Upper lobe of right lung (tissue), 1 donor: ENCODE measurements at regions not wholly inside any gene's neighbourhood (a gene's known extent, or its start where the extent isn't known, plus 50 kb on each side); places are given as distances from the start of the nearest gene placed in this dataset.

Experiments used
- ATAC-seq: fragments of 200-7000 bp; cut with Tn5 transposase; one replicate; pipeline ENCODE4 v1.9.1; 2020; ENCODE audit warnings: mild to moderate bottlenecking, moderate library complexity
- DNase-seq: peaks from one replicate; pipeline ENCODE4 v3.0.0-alpha.2; 2020
- H3K27ac ChIP-seq: fragments of 200-600 bp; one replicate; pipeline ENCODE4 v1.8.0; 2022
- H3K27me3 ChIP-seq: fragments of 200-600 bp; one replicate; pipeline ENCODE4 v1.8.0; 2022; ENCODE audit warnings: mild to moderate bottlenecking
- H3K36me3 ChIP-seq: fragments of 200-600 bp; one replicate; pipeline ENCODE4 v1.8.0; 2022
- H3K4me1 ChIP-seq: fragments of 200-600 bp; one replicate; pipeline ENCODE4 v1.8.0; 2022
- H3K4me3 ChIP-seq: fragments of 200-600 bp; one replicate; pipeline ENCODE4 v1.8.0; 2022; ENCODE audit warnings: mild to moderate bottlenecking
- H3K9me3 ChIP-seq: fragments of 200-600 bp; one replicate; pipeline ENCODE4 v1.8.0; 2022
- intact Hi-C: fragments of 100-400 bp; cut with DNase I; formaldehyde crosslinking; loops from one replicate; pipeline ENCODE4 v1.11.0; 2022
- TF ChIP-seq, protein P1 (sequence below): fragments of 200-600 bp; IDR thresholded peaks from one replicate; pipeline ENCODE4 v1.8.0; 2022; ENCODE audit warnings: antibody characterized with exemption
- donor health status: DM: no; HTN: yes; CAD: no; lungs with severe emphysema.

GRCh38 chr3:189099031-189099471, 72.7 kb upstream of the TPRG1 start:
- H3K4me3 ChIP-seq: no peak overlapping the region
- DNase-seq: peak; percentile 77
- H3K36me3 ChIP-seq: no peaks in the 10 kb centered on the region
- TF ChIP-seq, protein P1, sequence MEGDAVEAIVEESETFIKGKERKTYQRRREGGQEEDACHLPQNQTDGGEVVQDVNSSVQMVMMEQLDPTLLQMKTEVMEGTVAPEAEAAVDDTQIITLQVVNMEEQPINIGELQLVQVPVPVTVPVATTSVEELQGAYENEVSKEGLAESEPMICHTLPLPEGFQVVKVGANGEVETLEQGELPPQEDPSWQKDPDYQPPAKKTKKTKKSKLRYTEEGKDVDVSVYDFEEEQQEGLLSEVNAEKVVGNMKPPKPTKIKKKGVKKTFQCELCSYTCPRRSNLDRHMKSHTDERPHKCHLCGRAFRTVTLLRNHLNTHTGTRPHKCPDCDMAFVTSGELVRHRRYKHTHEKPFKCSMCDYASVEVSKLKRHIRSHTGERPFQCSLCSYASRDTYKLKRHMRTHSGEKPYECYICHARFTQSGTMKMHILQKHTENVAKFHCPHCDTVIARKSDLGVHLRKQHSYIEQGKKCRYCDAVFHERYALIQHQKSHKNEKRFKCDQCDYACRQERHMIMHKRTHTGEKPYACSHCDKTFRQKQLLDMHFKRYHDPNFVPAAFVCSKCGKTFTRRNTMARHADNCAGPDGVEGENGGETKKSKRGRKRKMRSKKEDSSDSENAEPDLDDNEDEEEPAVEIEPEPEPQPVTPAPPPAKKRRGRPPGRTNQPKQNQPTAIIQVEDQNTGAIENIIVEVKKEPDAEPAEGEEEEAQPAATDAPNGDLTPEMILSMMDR: no peak
- H3K9me3 ChIP-seq: no peaks in the 10 kb centered on the region
- intact Hi-C loops: no loop called here
- no peaks in the 10 kb centered on the region for H3K4me1 ChIP-seq
- H3K27ac ChIP-seq: peak overlapping the region; percentile 72
- ATAC-seq: peak; percentile 78
- H3K27me3 ChIP-seq: no peaks in the 10 kb centered on the region

GRCh38 chr3:189099505-189100290, 72.1 kb upstream of the TPRG1 start:
- no peaks in the 10 kb centered on the region for H3K9me3 ChIP-seq
- DNase-seq: no peak
- ATAC-seq: peak; percentile 16
- no peaks in the 10 kb centered on the region for H3K36me3 ChIP-seq
- H3K4me1 ChIP-seq: no peaks in the 10 kb centered on the region
- H3K27ac ChIP-seq: peak overlapping the region; percentile 67
- TF ChIP-seq, protein P1: no peak
- H3K4me3 ChIP-seq: peak overlapping the region; percentile 6
- no peaks in the 10 kb centered on the region for H3K27me3 ChIP-seq
- intact Hi-C loops: no loop called here

GRCh38 chr3:189100866-189101265, 70.9 kb upstream of the TPRG1 start:
- H3K27me3 ChIP-seq: no peaks in the 10 kb centered on the region
- H3K36me3 ChIP-seq: no peaks in the 10 kb centered on the region
- no peak for DNase-seq
- intact Hi-C loops: no loop called here
- H3K27ac ChIP-seq: peak overlapping the region; percentile 67
- TF ChIP-seq, protein P1: no peak
- no peaks in the 10 kb centered on the region for H3K9me3 ChIP-seq
- H3K4me1 ChIP-seq: no peaks in the 10 kb centered on the region
- H3K4me3 ChIP-seq: no peak overlapping the region
- ATAC-seq: no peak

DNA sequence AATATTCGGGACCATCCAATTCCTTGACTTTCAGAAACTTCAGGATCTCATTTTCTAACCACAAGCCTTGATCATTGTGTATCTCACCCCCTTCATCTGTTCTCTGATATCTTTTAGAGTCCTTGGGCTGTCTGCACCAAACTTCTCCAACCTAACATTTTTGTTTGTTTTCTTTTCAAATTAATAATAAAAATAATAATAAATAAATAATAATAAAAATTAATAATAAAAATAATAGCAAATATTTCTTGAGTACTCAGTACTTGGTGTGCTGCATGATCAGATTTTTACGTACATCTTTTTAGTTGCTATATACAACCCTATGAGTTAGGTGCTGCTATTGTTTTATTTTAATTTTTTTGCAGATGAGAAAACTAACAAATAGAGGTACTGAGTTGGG, 70.2 kb upstream of the TPRG1 start:
- Histone ChIP-seq H3K36me3 (no peaks in the 10 kb centered on the region), H3K9me3 (no peaks in the 10 kb centered on the region), H3K27me3 (no peaks in the 10 kb centered on the region), H3K27ac (no peak overlapping the region), H3K4me1 (no peaks in the 10 kb centered on the region), H3K4me3 (no peak overlapping the region)
- ATAC-seq: no peak
- no peak for DNase-seq
- intact Hi-C loops: no loop called here
- TF ChIP-seq, protein P1: no peak

GRCh38 chr3:189103208-189103607, 68.6 kb upstream of the TPRG1 start:
- no peaks in the 10 kb centered on the region for H3K4me1 ChIP-seq
- intact Hi-C loops: no loop called here
- H3K4me3 ChIP-seq: no peak overlapping the region
- H3K27ac ChIP-seq: no peak overlapping the region
- ATAC-seq (no peak), DNase-seq (no peak)
- no peaks in the 10 kb centered on the region for H3K27me3 ChIP-seq
- TF ChIP-seq, protein P1: no peak
- H3K36me3 ChIP-seq: no peaks in the 10 kb centered on the region
- H3K9me3 ChIP-seq: no peaks in the 10 kb centered on the region
